HG03108 (cell line): ENCODE measurements at regions not wholly inside any gene's neighbourhood (a gene's known extent, or its start where the extent isn't known, plus 50 kb on each side); places are given as distances from the start of the nearest gene placed in this dataset.

Source experiments
- ATAC-seq: cut with Tn5 transposase; IDR thresholded peaks from one replicate; pipeline ENCODE4 v1.9.1; 2021; ENCODE audit warnings: moderate library complexity; ENCODE audit not compliant: unreplicated experiment

GRCh38 chr10:10792681-10793080, 225.0 kb upstream of the CELF2 start:
- no peak for ATAC-seq

- ATAC-seq, result no peak
These were observed 223.6 kb upstream of the CELF2 start for GRCh38 chr10:10794046-10794445.

- no peak for ATAC-seq
These were observed 222.9 kb upstream of the CELF2 start for GRCh38 chr10:10794791-10795191.

GRCh38 chr10:10796061-10796773, 221.5 kb upstream of the CELF2 start:
- ATAC-seq, result no peak

GRCh38 chr10:10796774-10797415, 220.8 kb upstream of the CELF2 start:
- ATAC-seq, result no peak

- no peak for ATAC-seq
These were observed 220.2 kb upstream of the CELF2 start for GRCh38 chr10:10797513-10797912.

- ATAC-seq, result no peak
These were observed 219.4 kb upstream of the CELF2 start for GRCh38 chr10:10798102-10798863.

GRCh38 chr10:10798864-10799192, 218.8 kb upstream of the CELF2 start:
- no peak for ATAC-seq

- ATAC-seq, result no peak
These were observed 216.7 kb upstream of the CELF2 start for GRCh38 chr10:10800961-10801360.

GRCh38 chr10:10803278-10803677, 214.4 kb upstream of the CELF2 start:
- ATAC-seq, result no peak

GRCh38 chr10:10804061-10804460, 213.6 kb upstream of the CELF2 start:
- no peak for ATAC-seq

GRCh38 chr10:10804998-10805740, 212.5 kb upstream of the CELF2 start:
- no peak for ATAC-seq

GRCh38 chr10:10807106-10807505, 210.6 kb upstream of the CELF2 start:
- ATAC-seq, result no peak

GRCh38 chr10:10811562-10811961, 206.1 kb upstream of the CELF2 start:
- ATAC-seq, result no peak

- ATAC-seq, result no peak
These were observed 204.0 kb upstream of the CELF2 start for GRCh38 chr10:10813656-10814055.

GRCh38 chr10:10814069-10814468, 203.6 kb upstream of the CELF2 start:
- ATAC-seq, result no peak

- no peak for ATAC-seq
These were observed 201.2 kb upstream of the CELF2 start for GRCh38 chr10:10816447-10816846.

- ATAC-seq, result no peak
These were observed 200.1 kb upstream of the CELF2 start for GRCh38 chr10:10817609-10818008.

GRCh38 chr10:10818082-10818481, 199.6 kb upstream of the CELF2 start:
- no peak for ATAC-seq

- no peak for ATAC-seq
These were observed 198.3 kb upstream of the CELF2 start for GRCh38 chr10:10819206-10819856.

- ATAC-seq, result no peak
These were observed 195.7 kb upstream of the CELF2 start for GRCh38 chr10:10821926-10822325.
